ENCODE measurements at regions not wholly inside any gene's neighbourhood (a gene's known extent, or its start where the extent isn't known, plus 50 kb on each side); places are given as distances from the start of the nearest gene placed in this dataset.

- Histone ChIP-seq H3K27ac (ENCODE audit: low read length) (no peak overlapping the region), H4K20me1 (ENCODE audit: insufficient read depth) (no peaks in the 10 kb centered on the region), H3K27me3 (ENCODE audit: insufficient read depth, low read depth, low read length) (no peaks in the 10 kb centered on the region), H3K9ac (ENCODE audit: low read length) (no peak overlapping the region), H2AFZ (ENCODE audit: low read depth, low read length) (no peak overlapping the region), H3K9me3 (ENCODE audit: low read length) (no peaks in the 10 kb centered on the region), H3K36me3 (ENCODE audit: insufficient read depth, low read length) (no peaks in the 10 kb centered on the region), H3F3A (ENCODE audit: insufficient read depth, low read length, poor library complexity, severe bottlenecking) (no peaks in the 10 kb centered on the region), H3K79me2 (replicated peaks; ENCODE audit: insufficient read depth, low read length) (no peaks in the 10 kb centered on the region), H3K4me2 (ENCODE audit: low read length) (no peak overlapping the region), H3K4me3 (ENCODE audit: low read length) (no peak overlapping the region), H3K9me2 (ENCODE audit: insufficient read depth, low read length) (no peaks in the 10 kb centered on the region)
- TF ChIP-seq REST (IDR thresholded peaks at IDR 0.05; ENCODE audit: borderline replicate concordance) (no peak), TAF1 (IDR thresholded peaks at IDR 0.05; ENCODE audit: low read depth) (no peak), EP300 (conservative IDR thresholded peaks at IDR 0.05; ENCODE audit: poor library complexity, severe bottlenecking) (no peak), SMC3 (conservative IDR thresholded peaks at IDR 0.05; ENCODE audit: poor library complexity) (no peak), RAD21 (conservative IDR thresholded peaks at IDR 0.05) (no peak), POLR2AphosphoS5 (IDR thresholded peaks at IDR 0.05) (no peak), MXI1 (conservative IDR thresholded peaks at IDR 0.05; ENCODE audit: poor library complexity, severe bottlenecking) (no peak), CTCF (IDR thresholded peaks at IDR 0.05; ENCODE audit: poor library complexity, severe bottlenecking) (no peak), EZH2 (IDR thresholded peaks at IDR 0.05; ENCODE audit: borderline replicate concordance, insufficient read depth, low read length, poor library complexity, severe bottlenecking) (no peak)
These were observed 107.0 kb downstream of the TRAPPC11 start for GRCh38 chr4:183766140-183766539.

- TF ChIP-seq REST (IDR thresholded peaks at IDR 0.05; ENCODE audit: borderline replicate concordance) (no peak), RAD21 (conservative IDR thresholded peaks at IDR 0.05) (no peak), MXI1 (conservative IDR thresholded peaks at IDR 0.05; ENCODE audit: poor library complexity, severe bottlenecking) (no peak), TAF1 (IDR thresholded peaks at IDR 0.05; ENCODE audit: low read depth) (no peak), SMC3 (conservative IDR thresholded peaks at IDR 0.05; ENCODE audit: poor library complexity) (no peak), EP300 (conservative IDR thresholded peaks at IDR 0.05; ENCODE audit: poor library complexity, severe bottlenecking) (no peak), POLR2AphosphoS5 (IDR thresholded peaks at IDR 0.05) (no peak), EZH2 (IDR thresholded peaks at IDR 0.05; ENCODE audit: borderline replicate concordance, insufficient read depth, low read length, poor library complexity, severe bottlenecking) (no peak), CTCF (IDR thresholded peaks at IDR 0.05; ENCODE audit: poor library complexity, severe bottlenecking) (no peak)
- Histone ChIP-seq H3K4me2 (ENCODE audit: low read length) (no peak overlapping the region), H3K9me3 (ENCODE audit: low read length) (no peaks in the 10 kb centered on the region), H4K20me1 (ENCODE audit: insufficient read depth) (no peaks in the 10 kb centered on the region), H3K79me2 (replicated peaks; ENCODE audit: insufficient read depth, low read length) (no peaks in the 10 kb centered on the region), H2AFZ (ENCODE audit: low read depth, low read length) (no peak overlapping the region), H3K4me3 (ENCODE audit: low read length) (no peak overlapping the region), H3K9me2 (ENCODE audit: insufficient read depth, low read length) (no peaks in the 10 kb centered on the region), H3F3A (ENCODE audit: insufficient read depth, low read length, poor library complexity, severe bottlenecking) (no peaks in the 10 kb centered on the region), H3K27ac (ENCODE audit: low read length) (no peak overlapping the region), H3K9ac (ENCODE audit: low read length) (no peak overlapping the region), H3K27me3 (ENCODE audit: insufficient read depth, low read depth, low read length) (no peaks in the 10 kb centered on the region), H3K36me3 (ENCODE audit: insufficient read depth, low read length) (no peaks in the 10 kb centered on the region)
These were observed 111.8 kb downstream of the TRAPPC11 start for GRCh38 chr4:183770906-183771305.

Measured in neural cell (in vitro differentiated cells).